ENCODE measurements at regions not wholly inside any gene's neighbourhood (a gene's known extent, or its start where the extent isn't known, plus 50 kb on each side); places are given as distances from the start of the nearest gene placed in this dataset.

GRCh38 chr6:101312652-101313051 lies 80.9 kb upstream of the GRIK2 start:
- 21 to 36% methylated on average over 2 of the region's 2 CpGs for WGBS, 2 donors
- Histone ChIP-seq H3K27me3 (no peaks in the 10 kb centered on the region), H3K27ac (no peak overlapping the region), H3K9me3 (no peaks in the 10 kb centered on the region), H3K36me3 (replicated peaks in 1 of 2; ENCODE audit: insufficient read depth in 1 of 2, low read depth in 2 of 2) (no peaks in the 10 kb centered on the region), H3K4me3 (no peak overlapping the region), H3K4me1 (no peaks in the 10 kb centered on the region)
- DNase-seq (no peak), ATAC-seq (no peak)
- intact Hi-C loops (cut with DNase I) = no loop called here
- TF ChIP-seq POLR2A (IDR thresholded peaks at IDR 0.05) (no peak), CTCF (IDR thresholded peaks at IDR 0.05) (no peak)

DNA sequence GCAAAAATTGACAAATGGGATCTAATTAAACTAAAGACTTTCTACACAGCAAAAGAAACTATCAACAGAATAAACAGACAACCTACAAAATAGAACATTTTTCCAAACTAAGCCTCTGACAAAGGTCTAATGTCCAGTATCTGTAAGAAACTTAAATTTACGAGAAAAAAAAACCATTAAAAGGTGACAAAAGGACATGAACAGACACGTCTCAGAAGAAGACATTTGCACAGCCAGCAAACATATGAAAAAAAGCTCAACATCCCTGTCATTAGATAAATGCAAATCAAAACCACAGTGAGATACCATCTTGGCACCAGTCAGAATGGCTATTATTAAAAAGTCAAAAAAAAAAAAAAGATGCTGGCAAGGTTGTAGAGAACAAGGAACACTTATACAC lies 70.6 kb upstream of the GRIK2 start:
- peaks cover 0 to under 1% (median 0%) of the 10 kb centered on the region in 3 donors for H3K9me3 ChIP-seq
- TF ChIP-seq CTCF (IDR thresholded peaks at IDR 0.05) (no peak), POLR2A (IDR thresholded peaks at IDR 0.05) (no peak)
- no peak overlapping the region for H3K27ac ChIP-seq
- DNase-seq = no peak
- H3K4me3 ChIP-seq = no peak overlapping the region
- H3K4me1 ChIP-seq = no peaks in the 10 kb centered on the region
- no peaks in the 10 kb centered on the region for H3K27me3 ChIP-seq
- intact Hi-C loops (cut with DNase I) = no loop called here
- WGBS, 2 donors = 41 to 72% methylated on average over 2 of the region's 2 CpGs
- no peaks in the 10 kb centered on the region for H3K36me3 ChIP-seq (replicated peaks in 1 of 2; ENCODE audit: insufficient read depth in 1 of 2, low read depth in 2 of 2)
- ATAC-seq = no peak

DNA sequence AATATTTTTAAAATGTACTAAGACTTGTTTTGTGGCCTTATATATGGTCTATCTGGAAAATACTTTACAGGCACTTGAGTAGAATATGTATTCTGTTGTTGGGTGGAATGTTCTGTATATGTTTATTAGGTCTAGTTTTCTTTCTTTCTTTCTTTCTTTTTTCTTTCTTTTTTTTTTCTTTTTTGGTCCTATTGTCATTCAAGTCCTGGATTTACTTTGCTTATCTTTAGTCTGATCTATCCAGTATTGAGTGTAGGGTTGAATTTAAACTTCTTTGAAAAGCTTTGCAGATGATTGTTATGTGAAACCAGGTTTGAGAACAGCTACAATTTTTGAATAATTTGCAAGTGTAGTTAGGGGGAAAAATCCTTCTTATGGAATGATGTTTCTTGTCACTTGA lies 67.1 kb upstream of the GRIK2 start:
- intact Hi-C loops (cut with DNase I) = no loop called here

GRCh38 chr6:101341926-101342325 lies 51.6 kb upstream of the GRIK2 start:
- intact Hi-C loops (cut with DNase I) = no loop called here
- H3K9me3 ChIP-seq = no peaks in the 10 kb centered on the region
- H3K27ac ChIP-seq = no peak overlapping the region
- H3K4me3 ChIP-seq = no peak overlapping the region
- H3K27me3 ChIP-seq = no peaks in the 10 kb centered on the region
- 26 to 35% methylated on average over 1 of the region's 1 CpG for WGBS, 2 donors
- H3K36me3 ChIP-seq (replicated peaks in 1 of 2; ENCODE audit: insufficient read depth in 1 of 2, low read depth in 2 of 2) = no peaks in the 10 kb centered on the region
- no peaks in the 10 kb centered on the region for H3K4me1 ChIP-seq
- DNase-seq (no peak), ATAC-seq (no peak)
- no peak for TF ChIP-seq POLR2A (IDR thresholded peaks at IDR 0.05)

More for the DNA sequence above, 67.1 kb upstream of the GRIK2 start:
- Histone ChIP-seq H3K9me3 (peaks cover 0 to 2% (median 0%) of the 10 kb centered on the region in 3 donors), H3K27ac (no peak overlapping the region), H3K4me3 (no peak overlapping the region), H3K36me3 (replicated peaks in 1 of 2; ENCODE audit: insufficient read depth in 1 of 2, low read depth in 2 of 2) (no peaks in the 10 kb centered on the region), H3K4me1 (no peaks in the 10 kb centered on the region), H3K27me3 (no peaks in the 10 kb centered on the region)
- ATAC-seq (no peak), DNase-seq (no peak)
- no peak for TF ChIP-seq CTCF (IDR thresholded peaks at IDR 0.05)
- no peak for TF ChIP-seq POLR2A (IDR thresholded peaks at IDR 0.05)
